ENCODE measurements at regions not wholly inside any gene's neighbourhood (a gene's known extent, or its start where the extent isn't known, plus 50 kb on each side); places are given as distances from the start of the nearest gene placed in this dataset.

DNA sequence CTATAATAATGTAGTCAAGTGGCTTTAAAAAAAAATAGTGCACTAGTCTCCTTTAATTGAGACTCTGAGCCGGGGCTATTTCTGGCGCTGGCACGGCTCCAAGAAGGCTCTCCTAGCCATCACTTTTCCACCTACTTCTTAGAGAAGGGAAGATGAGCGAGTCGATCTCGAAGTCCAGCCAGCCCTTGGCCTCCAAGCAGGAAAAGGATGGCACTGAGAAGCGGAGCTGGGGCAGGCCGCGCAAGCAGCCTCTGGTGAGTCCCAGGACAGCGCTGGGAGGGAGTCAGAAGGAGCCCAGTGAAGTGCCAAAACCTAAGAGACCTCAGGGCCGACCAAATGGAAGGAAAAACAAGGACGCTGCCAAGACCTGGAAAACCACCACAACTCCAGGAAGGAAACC lies 531.9 kb downstream of the MAGEB5 start:
- TF ChIP-seq, protein P1, sequence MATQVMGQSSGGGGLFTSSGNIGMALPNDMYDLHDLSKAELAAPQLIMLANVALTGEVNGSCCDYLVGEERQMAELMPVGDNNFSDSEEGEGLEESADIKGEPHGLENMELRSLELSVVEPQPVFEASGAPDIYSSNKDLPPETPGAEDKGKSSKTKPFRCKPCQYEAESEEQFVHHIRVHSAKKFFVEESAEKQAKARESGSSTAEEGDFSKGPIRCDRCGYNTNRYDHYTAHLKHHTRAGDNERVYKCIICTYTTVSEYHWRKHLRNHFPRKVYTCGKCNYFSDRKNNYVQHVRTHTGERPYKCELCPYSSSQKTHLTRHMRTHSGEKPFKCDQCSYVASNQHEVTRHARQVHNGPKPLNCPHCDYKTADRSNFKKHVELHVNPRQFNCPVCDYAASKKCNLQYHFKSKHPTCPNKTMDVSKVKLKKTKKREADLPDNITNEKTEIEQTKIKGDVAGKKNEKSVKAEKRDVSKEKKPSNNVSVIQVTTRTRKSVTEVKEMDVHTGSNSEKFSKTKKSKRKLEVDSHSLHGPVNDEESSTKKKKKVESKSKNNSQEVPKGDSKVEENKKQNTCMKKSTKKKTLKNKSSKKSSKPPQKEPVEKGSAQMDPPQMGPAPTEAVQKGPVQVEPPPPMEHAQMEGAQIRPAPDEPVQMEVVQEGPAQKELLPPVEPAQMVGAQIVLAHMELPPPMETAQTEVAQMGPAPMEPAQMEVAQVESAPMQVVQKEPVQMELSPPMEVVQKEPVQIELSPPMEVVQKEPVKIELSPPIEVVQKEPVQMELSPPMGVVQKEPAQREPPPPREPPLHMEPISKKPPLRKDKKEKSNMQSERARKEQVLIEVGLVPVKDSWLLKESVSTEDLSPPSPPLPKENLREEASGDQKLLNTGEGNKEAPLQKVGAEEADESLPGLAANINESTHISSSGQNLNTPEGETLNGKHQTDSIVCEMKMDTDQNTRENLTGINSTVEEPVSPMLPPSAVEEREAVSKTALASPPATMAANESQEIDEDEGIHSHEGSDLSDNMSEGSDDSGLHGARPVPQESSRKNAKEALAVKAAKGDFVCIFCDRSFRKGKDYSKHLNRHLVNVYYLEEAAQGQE (IDR thresholded peaks at IDR 0.05; ENCODE audit: low read depth): no peak
- TF ChIP-seq EP300 (IDR thresholded peaks at IDR 0.05; ENCODE audit: borderline replicate concordance) (no peak), NFIC (IDR thresholded peaks at IDR 0.05) (no peak), EGR1 (IDR thresholded peaks at IDR 0.05) (no peak), TEAD4 (IDR thresholded peaks at IDR 0.05) (no peak), TAF1 (IDR thresholded peaks at IDR 0.05; ENCODE audit: low read depth) (no peak), RAD21 (IDR thresholded peaks at IDR 0.05; ENCODE audit: low read depth) (no peak)
- TF ChIP-seq, protein P2, sequence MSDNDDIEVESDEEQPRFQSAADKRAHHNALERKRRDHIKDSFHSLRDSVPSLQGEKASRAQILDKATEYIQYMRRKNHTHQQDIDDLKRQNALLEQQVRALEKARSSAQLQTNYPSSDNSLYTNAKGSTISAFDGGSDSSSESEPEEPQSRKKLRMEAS (IDR thresholded peaks at IDR 0.05): no peak
- TF ChIP-seq, protein P3, sequence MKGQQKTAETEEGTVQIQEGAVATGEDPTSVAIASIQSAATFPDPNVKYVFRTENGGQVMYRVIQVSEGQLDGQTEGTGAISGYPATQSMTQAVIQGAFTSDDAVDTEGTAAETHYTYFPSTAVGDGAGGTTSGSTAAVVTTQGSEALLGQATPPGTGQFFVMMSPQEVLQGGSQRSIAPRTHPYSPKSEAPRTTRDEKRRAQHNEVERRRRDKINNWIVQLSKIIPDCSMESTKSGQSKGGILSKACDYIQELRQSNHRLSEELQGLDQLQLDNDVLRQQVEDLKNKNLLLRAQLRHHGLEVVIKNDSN (IDR thresholded peaks at IDR 0.05): no peak

Data from Ishikawa (cell line).